ENCODE measurements at regions not wholly inside any gene's neighbourhood (a gene's known extent, or its start where the extent isn't known, plus 50 kb on each side); places are given as distances from the start of the nearest gene placed in this dataset.
"Not testable (repeated sequence)": the region's sequence is repeated elsewhere in the genome, so short reads cannot be mapped to it uniquely, and the experiment has no call there.

DNA sequence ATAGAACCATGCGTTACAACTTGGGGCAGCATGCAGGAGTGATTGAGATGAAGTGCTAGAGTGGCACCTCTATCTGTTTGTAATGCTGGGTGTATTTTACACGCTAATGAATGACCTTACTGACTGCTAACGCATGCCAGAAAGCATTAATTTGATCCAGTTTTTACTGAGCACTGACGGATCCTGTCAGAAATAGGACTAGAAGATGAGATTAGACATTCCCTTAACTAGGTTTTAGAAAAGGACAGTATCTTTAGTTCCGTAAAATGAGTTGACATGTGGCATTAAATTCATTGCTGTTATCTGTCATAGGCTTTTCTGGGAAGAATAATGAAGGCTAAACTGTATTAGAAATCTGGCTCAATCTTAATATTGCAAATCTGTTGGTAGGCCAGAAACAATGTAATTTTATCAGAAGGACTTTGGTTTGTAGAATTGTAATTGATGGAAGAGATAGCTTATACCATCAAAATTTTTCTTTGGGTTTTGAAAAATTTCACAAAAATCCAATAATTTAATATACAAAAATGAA, 140.4 kb upstream of the WDFY3 start:
- DNase-seq: no peak

DNA sequence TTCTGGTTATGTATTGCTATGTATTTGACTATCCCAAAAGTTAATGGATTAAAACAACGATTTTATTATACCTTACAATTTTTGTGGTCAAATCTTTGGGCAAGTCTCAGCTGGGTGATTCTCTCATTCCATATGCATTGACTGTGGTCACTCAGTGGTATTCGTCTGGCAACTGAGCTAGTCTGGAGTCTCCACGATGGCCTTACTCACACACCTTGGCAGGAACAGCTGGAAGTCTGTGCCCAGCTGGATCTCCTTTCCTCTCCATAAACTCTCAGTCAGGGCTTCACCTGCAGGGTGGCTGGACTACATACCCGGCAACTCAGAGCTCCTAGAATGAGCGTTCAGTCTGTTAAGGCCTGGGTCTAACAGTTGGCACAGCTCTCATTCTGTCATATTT, 141.1 kb upstream of the WDFY3 start:
- DNase-seq: no peak

DNA sequence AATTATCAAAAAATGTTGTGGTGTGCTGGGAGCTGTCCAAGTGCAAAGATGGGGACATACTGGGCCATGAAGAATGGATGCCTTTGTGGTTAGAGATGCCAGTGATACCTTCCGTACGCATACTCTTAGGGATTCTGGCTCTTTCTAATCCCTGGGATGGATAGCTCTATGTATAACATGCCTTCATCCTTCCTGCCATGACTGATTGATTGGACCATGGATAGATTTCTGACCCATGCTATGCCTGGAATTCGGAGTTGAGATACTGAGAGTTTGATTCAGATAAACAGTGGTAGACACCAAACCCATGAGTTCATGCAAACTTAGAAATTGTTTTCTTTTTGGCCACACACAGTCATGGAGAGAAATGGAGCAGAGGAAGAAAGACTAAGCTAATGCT, 147.2 kb upstream of the WDFY3 start:
- DNase-seq: no peak

DNA sequence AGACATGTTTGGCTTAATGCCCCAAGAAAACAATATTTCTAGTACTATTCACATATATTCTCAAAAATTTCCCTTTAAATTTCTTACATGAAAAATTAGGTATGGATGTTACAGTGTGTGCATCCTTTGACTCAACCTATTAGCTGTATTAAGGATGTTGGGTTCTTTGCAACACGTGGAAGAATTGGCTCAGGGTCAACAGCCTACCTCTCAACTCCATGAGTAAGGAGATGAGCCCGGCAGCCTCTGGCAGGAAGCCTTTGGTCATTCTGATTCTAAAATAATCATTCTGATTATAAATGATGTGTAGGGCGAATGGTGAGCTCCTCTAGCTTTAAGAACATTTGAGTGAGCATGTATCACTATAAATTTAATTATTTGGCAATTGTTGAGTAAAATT, 148.0 kb upstream of the WDFY3 start:
- DNase-seq: no peak

- DNase-seq: no peak
These were observed 149.5 kb upstream of the WDFY3 start for GRCh38 chr4:85116008-85116407.

GRCh38 chr4:85125688-85126087, 159.2 kb upstream of the WDFY3 start:
- no peak for DNase-seq

- no peak for DNase-seq
These were observed 160.6 kb upstream of the WDFY3 start for GRCh38 chr4:85126991-85127591.

DNA sequence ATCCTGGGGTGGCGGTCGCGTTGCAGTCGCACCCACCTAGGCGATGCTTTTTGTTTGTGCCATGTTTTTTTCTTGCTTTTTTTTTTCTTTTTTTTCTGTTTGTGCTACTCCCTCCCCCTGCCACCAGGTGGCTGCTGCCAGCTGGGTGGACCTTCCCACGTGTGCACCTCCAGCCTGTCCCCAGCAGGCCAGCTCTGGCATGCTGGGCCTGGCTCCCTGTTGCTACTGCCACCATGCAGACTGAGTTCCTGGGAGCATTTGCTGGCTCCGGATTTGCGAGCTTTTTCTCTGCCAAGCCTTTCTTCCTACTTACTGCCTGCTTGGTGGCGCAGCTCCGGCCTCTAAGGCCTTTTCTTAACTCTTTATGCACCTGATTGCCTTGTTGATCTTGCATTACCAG, 161.2 kb upstream of the WDFY3 start:
- DNase-seq: peak; percentile 6 to 11

- DNase-seq: no peak
These were observed 162.0 kb upstream of the WDFY3 start for GRCh38 chr4:85128246-85129204.

- DNase-seq: not testable (repeated sequence)
These were observed 163.1 kb upstream of the WDFY3 start for GRCh38 chr4:85129354-85130125.

DNA sequence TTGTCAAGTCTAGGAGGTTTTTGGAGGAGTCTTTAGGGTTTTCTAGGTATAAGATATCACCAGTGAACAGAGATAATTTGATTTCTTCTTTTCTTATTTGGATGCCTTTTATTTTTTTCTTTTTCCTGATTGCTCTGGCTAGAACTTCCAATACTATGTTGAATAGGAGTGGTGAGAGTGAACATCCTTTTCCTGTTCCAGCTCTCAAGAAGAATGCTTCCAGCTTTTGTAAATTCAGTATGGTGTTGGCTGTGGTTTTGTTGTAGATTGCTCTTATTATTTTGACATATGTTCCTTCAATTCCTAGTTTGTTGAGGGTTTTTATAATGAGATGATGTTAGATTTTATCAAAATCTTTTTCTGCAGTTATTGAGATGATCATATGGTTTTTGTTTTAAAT, 165.6 kb upstream of the WDFY3 start:
- DNase-seq: no peak

- no peak for DNase-seq
These were observed 166.1 kb upstream of the WDFY3 start for GRCh38 chr4:85132570-85132969.

DNA sequence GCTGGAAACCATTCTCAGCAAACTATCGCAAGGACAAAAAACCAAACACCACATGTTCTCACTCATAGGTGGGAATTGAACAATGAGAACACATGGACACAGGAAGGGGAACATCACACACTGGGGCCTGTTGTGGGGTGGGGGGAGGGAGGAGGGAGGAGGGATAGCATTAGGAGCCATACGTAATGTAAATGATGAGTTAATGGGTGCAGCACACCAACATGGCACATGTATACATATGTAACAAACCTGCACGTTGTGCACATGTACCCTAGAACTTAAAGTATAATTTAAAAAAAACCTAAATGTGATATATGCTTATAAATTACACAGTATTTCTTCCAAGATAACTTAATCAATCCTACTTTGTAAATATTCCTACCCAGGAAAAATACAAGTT, 173.3 kb upstream of the WDFY3 start:
- peak in 1 of 2 experiments; percentile 6 for DNase-seq

GRCh38 chr4:85142451-85142850, 176.0 kb upstream of the WDFY3 start:
- no peak for DNase-seq

- peak; percentile 8 to 36 for DNase-seq
These were observed 181.1 kb upstream of the WDFY3 start for GRCh38 chr4:85147481-85148076.

GRCh38 chr4:85149676-85150075, 183.2 kb upstream of the WDFY3 start:
- no peak for DNase-seq

GRCh38 chr4:85151371-85151770, 184.9 kb upstream of the WDFY3 start:
- no peak for DNase-seq

- DNase-seq: no peak
These were observed 185.3 kb upstream of the WDFY3 start for GRCh38 chr4:85151786-85152185.

DNA sequence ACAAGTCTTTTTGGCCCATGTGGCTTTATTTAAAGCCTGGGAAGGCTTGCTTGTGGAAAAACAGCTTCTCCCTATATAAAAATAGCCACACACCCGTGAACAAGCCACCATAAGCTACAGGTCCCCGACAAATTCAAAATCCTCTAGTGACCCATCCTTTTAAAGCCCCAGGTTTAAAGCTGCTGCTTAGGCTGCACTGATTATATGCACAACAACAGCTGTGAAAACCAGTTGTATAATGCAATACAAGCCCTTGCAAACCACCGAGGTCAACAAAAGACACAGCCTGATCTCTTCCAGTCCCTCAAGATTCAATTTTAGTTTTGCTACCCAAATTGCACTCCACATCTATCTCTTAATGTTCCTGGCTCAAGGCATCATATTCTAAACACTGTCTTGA, 186.0 kb upstream of the WDFY3 start:
- DNase-seq: no peak

- no peak for DNase-seq
These were observed 186.7 kb upstream of the WDFY3 start for GRCh38 chr4:85153221-85153620.

DNA sequence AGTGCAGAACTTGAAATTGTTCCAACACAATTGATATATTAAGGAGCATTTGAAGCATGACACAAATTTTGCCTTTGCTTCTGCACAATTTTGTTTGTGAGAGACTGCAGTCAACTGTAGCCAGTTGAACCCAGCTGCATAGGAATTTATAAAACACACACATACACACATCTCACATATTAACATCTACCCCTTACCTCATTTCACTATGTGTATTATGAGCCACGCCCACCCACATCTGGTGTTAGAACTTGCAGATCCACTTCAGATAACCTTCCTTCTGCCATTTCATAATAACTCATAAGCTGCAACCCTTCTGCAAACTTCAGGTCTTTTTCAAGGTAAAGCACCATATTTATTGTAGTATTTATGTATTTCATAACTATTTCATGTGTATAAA, 188.1 kb upstream of the WDFY3 start:
- no peak for DNase-seq

GRCh38 chr4:85165808-85166207, 199.3 kb upstream of the WDFY3 start:
- no peak for DNase-seq

DNA sequence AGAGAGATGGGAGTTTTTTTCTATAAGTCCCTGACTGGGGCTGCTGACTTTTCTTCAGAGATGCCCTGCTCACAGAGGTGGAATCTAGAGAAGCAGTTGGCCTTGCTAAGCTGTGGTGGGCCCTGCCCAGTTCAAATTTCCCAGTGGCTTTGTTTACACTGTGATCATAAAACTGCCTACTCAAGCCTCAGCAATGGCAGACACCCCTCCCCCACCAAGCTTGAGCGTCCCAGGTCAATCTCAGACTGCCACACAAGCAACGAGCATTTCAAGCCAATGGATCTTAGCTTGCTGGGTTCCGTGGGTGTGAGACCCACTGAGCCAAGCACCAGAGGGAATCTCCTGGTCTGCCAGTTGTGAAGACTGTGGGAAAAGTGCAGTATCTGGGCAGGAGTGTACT, 199.8 kb upstream of the WDFY3 start:
- no peak for DNase-seq
